NCI-H1436 (cell line): ENCODE measurements at regions not wholly inside any gene's neighbourhood (a gene's known extent, or its start where the extent isn't known, plus 50 kb on each side); places are given as distances from the start of the nearest gene placed in this dataset.
A peak's percentile ranks its signal among the peaks of the same experiment; 100 is the strongest.
"Not testable (repeated sequence)": the region's sequence is repeated elsewhere in the genome, so short reads cannot be mapped to it uniquely, and the experiment has no call there.

ENCODE experiments used
- DNase-seq: peaks from one replicate; lab custom pipeline; 2025; lab: John Stamatoyannopoulos, UW

- no peak for DNase-seq
Observed at GRCh38 chr6:112988748-112989147, 641.6 kb downstream of the RFPL4B start.

DNA sequence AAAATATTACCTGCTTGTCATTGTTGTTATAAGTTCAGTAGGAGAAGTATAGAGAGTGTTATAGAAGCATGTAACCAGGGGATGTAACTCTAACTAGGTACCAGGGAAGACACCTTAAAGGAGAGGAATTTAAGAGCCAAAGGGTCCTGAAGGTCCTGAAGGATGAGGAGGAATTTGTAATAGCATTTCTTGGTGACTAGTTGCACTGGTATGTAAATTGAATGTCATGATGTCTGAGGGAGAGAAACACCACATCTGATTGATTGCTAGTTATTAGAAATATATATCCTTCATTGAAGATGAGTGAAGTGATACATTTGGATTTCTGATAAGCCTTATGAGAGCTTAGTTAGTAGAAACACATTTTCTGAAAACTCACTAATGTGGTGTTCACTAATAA is 643.8 kb downstream of the RFPL4B start:
- DNase-seq = no peak

GRCh38 chr6:112991912-112992311 is 644.8 kb downstream of the RFPL4B start:
- no peak for DNase-seq

- DNase-seq = no peak
Observed at GRCh38 chr6:112997421-112998085, 650.4 kb downstream of the RFPL4B start.

- DNase-seq = no peak
Observed at GRCh38 chr6:113004054-113004453, 656.9 kb downstream of the RFPL4B start.

GRCh38 chr6:113004470-113005270 is 657.5 kb downstream of the RFPL4B start:
- DNase-seq = no peak

DNA sequence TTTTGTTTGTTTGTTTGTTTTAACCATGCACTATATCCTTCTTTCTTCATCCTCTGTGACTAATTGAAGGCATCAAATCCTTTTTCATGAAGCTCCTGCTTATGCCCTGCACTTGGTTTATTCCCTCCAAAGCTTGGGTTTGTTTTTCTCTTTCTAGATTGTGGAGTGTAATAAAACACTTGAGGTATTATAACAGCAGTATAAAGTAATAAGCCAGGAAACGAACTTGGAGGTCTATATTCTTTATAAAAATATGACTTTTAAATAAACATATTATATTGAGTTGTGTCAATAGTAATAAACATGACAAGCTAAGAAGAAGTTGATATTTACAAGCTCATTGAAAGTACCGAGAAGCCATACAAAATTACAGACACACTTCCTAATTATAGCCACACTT is 659.4 kb downstream of the RFPL4B start:
- DNase-seq = no peak

GRCh38 chr6:113009682-113010081 is 662.6 kb downstream of the RFPL4B start:
- DNase-seq = no peak

GRCh38 chr6:113010196-113010989 is 663.3 kb downstream of the RFPL4B start:
- no peak for DNase-seq

- DNase-seq = no peak
Observed at GRCh38 chr6:113011389-113011788, 664.3 kb downstream of the RFPL4B start.

GRCh38 chr6:113011801-113012200 is 664.7 kb downstream of the RFPL4B start:
- no peak for DNase-seq

DNA sequence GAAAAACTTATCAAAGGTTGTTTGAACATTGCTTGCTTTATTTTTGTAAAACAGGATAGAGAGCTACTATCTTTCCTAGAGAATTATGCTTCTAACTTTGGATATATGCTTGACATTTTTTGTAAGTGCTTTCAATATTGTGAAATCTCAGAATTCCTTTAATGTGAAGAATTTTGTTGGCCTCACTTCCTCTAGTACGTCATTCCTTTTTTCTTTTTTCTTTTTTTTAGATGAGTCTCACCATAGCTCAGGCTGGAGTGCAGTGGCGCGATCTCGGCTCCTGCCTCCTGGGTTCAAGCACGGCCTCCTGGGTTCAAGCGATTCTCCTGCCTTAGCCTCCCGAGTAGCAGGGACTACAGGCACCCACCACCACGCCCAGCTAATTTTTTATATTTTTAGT is 668.1 kb downstream of the RFPL4B start:
- no peak for DNase-seq

- DNase-seq = no peak
Observed at GRCh38 chr6:113017353-113017752, 670.2 kb downstream of the RFPL4B start.

- DNase-seq = no peak
Observed at GRCh38 chr6:113018351-113019151, 671.4 kb downstream of the RFPL4B start.

DNA sequence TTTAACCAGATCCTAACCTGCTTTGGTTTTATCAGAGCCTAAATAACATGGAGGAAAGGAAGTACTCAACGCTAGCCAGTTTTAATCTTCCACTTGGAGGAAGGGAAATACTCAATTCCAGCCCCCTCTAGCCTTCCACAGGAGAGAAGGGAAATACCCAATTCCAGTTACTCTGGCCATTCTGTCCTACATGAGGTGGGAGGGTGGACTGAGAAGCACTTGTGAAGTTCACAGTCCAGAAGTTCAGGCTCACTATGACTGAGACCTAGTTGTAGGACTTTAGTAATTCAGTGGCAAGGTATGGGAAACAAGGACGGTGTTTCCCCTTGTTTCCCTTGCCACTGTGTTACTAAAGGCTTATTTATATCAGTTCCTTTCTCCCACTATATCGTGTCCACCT is 672.0 kb downstream of the RFPL4B start:
- DNase-seq = no peak

DNA sequence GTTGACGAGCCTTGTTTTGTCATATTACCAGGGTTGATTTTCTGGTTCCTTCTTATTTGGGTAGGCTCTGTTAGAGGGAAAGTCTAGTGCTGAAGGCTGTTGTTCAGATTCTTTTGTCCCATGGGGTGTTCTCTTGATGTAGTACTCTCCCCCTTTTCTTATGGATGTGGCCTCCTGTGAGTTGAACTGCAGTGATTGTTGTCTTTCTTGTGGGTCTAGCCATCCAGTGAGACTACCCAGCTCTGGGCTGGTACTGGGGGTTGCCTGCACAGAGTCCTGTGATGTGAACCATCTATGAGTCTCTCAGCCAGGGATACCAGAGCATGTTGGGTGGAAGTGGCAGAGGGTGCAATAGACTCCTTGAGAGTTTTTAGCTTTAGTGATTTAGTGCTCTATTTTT is 680.6 kb downstream of the RFPL4B start:
- no peak for DNase-seq

DNA sequence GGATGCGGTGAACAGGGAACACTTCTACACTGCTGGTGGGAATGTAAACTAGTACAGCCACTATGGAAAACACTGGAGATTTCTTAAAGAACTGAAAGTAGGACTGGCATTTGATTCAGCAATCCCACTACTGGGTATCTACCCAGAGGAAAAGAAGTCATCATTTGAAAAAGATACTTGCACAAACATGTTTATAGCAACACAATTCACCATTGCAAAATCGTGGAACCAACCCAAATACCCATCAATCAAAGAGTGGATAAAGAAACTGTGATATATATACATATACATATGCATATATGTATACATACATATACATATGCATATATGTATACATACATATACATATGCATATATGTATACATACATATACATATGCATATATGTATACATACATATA is 682.0 kb downstream of the RFPL4B start:
- not testable (repeated sequence) for DNase-seq

DNA sequence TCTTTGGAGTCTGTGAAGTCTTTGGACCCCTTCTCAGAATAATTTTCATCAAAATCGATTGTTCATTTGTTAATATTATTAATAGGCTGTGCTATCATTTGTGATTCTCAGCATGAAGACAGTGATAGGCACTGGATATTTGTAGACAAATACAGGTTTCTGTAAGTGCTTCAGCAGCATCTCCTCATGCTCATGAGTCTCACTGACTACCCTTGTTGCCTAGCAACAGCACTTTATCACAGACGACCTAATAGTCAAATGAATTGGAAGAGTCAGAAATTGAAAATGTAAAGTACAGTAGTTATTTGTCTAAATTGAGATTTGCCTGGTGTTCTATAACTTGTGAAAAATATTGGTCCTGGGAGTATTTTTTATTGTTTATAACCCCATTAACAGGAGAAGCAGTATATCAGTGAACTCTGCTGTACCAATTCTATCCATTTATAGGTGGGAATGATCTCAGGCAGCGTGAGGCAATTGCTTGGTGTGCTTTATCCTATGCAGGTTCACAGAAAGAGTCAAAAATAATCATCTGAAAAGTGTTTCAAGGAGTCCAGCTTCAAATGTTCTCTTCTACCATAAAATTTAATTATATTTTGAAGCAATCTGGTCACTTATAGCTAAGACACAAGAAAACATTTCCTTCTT is 684.6 kb downstream of the RFPL4B start:
- peak; percentile 11 for DNase-seq

- no peak for DNase-seq
Observed at GRCh38 chr6:113039005-113039404, 691.9 kb downstream of the RFPL4B start.

DNA sequence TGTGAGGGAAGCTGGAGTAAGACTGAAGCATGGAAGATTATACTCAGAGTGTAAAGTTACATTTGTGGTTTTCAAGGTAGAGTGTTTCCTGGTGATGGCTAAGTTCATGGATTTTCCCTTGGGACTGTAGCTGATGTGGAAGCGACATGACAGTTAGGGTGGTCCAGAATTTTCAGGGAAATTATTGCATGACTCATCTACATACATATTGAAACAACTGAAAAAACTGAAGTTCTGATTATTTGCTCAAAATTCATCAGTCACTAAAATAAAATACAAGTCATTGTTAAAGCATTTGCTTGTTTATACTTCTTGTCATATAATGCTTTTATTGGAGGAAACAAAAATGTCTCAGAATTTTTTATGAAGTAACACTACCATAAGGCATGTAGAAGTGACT is 700.0 kb downstream of the RFPL4B start:
- DNase-seq = no peak

DNA sequence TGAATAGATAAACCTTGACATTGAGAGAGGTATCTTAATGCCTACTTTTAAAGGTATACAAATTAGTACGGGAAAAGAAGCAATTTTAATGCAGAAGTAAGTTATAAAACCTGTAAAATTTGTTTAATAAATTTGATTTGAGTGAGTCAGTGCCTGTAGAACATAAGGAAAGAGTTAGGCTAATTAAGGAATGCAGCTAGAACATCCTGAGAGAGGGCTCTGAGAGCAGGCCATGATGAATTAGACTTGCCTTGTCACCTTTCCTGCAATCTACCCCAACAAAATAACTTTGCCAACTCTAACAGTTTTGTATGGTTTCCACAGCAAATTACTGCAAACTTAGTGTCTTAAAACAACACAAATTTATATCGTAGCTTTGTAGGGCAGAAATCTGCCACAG is 700.8 kb downstream of the RFPL4B start:
- DNase-seq = no peak

DNA sequence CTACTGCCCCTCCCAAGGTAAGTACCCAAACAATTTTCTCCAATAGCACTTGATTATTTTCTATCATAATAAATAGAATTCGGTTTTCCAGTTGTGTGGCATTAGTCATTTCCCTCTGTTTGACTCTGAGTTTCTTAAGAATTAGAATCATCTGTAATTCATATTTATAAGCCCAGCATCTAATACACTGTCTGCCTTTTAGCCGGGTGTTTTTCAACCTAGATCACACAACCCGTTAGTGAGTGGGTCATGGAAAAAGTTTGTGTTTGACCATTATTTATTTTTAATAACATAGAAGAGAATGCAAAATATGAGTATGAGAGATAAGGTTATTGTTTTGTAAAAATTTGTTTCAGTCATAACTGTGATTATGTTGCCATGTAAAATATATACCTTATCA is 701.6 kb downstream of the RFPL4B start:
- no peak for DNase-seq
